Testis (tissue), 2 donors: ENCODE measurements at regions not wholly inside any gene's neighbourhood (a gene's known extent, or its start where the extent isn't known, plus 50 kb on each side); places are given as distances from the start of the nearest gene placed in this dataset.

ENCODE experiments used
- POLR2A ChIP-seq: fragments of 450-650 bp; IDR thresholded peaks from one replicate; pipeline ENCODE4 v1.6.1; 2017; ENCODE audit warnings: antibody characterized with exemption, mild to moderate bottlenecking, moderate library complexity
- TF ChIP-seq, protein P1 (sequence below), 3 experiments: fragments of 450-650 bp in 2 of 3; fragments of 200-600 bp in 1 of 3; sonication (generic) in 1 of 3; IDR thresholded peaks; one replicate each; pipeline ENCODE4 v1.5.1; 2016 to 2019; ENCODE audit warnings: antibody characterized with exemption in 3 of 3, mild to moderate bottlenecking in 2 of 3, moderate library complexity in 1 of 3

DNA sequence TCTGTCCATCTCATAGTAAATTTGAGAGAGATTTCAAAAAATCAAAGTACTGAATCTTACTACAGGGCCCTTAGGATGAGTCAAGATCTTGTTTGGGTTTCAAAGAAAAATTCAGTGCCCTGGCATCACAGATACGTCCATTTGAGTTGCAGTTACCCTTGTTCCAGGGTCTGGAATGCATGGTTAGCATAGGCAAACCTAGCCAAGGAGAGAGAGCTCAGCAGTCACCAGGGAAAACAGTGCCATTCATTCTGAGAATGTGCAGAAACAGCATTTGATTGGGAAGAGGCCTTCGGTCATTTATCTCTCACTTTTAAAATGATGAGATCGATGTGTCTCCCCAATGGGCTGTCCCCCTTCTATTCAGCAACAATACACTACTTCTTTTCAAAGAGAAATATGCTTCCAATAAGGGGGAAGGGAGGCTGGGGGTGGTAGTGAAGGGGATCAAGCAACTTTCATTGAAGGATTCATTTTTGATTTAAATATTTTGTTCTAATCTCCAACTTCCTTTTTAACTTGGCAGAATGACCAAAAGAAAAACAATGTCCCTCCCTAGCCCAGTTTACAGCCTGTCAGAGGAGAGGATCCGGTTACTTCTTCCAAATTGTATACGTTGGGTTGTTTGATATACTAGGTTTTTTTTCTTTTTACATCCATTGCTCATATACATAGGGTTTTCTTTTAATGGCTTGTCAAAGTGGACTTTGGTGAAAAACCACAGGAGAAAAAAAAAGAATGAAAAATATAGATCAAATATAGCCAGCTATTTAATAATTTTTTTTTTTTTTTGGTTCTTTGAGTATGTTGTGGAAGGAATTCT, 491.1 kb downstream of the CCDC171 start:
- TF ChIP-seq, protein P1, sequence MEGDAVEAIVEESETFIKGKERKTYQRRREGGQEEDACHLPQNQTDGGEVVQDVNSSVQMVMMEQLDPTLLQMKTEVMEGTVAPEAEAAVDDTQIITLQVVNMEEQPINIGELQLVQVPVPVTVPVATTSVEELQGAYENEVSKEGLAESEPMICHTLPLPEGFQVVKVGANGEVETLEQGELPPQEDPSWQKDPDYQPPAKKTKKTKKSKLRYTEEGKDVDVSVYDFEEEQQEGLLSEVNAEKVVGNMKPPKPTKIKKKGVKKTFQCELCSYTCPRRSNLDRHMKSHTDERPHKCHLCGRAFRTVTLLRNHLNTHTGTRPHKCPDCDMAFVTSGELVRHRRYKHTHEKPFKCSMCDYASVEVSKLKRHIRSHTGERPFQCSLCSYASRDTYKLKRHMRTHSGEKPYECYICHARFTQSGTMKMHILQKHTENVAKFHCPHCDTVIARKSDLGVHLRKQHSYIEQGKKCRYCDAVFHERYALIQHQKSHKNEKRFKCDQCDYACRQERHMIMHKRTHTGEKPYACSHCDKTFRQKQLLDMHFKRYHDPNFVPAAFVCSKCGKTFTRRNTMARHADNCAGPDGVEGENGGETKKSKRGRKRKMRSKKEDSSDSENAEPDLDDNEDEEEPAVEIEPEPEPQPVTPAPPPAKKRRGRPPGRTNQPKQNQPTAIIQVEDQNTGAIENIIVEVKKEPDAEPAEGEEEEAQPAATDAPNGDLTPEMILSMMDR (IDR thresholded peaks at IDR 0.05): no peak
- no peak for TF ChIP-seq POLR2A
